ENCODE measurements at regions not wholly inside any gene's neighbourhood (a gene's known extent, or its start where the extent isn't known, plus 50 kb on each side); places are given as distances from the start of the nearest gene placed in this dataset.
A peak's percentile ranks its signal among the peaks of the same experiment; 100 is the strongest.

GRCh38 chr1:239686386-239686785 is 300.0 kb downstream of the CHRM3 start:
- intact Hi-C loops (cut with DNase I; ENCODE audit: low total_unique reads): no loop called here
- Histone ChIP-seq H3K4me1 (no peaks in the 10 kb centered on the region), H3K9me3 (no peaks in the 10 kb centered on the region), H3K36me3 (no peaks in the 10 kb centered on the region), H3K27ac (no peak overlapping the region), H3K4me3 (no peak overlapping the region), H3K27me3 (no peaks in the 10 kb centered on the region)
- WGBS, 5 donors: 86 to 94% (median 92%) methylated on average over 2 of the region's 2 CpGs
- DNase-seq: no peak
- no peak for TF ChIP-seq CTCF (IDR thresholded peaks at IDR 0.05)
- no peak for TF ChIP-seq EP300 (IDR thresholded peaks at IDR 0.05)
- TF ChIP-seq POLR2A (IDR thresholded peaks at IDR 0.05): no peak
- TF ChIP-seq POLR2AphosphoS5 (IDR thresholded peaks at IDR 0.05): no peak

- no peak for DNase-seq
- Histone ChIP-seq H3K9me3 (no peaks in the 10 kb centered on the region), H3K27ac (no peak overlapping the region), H3K36me3 (no peaks in the 10 kb centered on the region), H3K4me1 (peaks cover 0 to 7% (median 3%) of the 10 kb centered on the region in 4 donors), H3K27me3 (no peaks in the 10 kb centered on the region), H3K4me3 (no peak overlapping the region)
- intact Hi-C loops (cut with DNase I; ENCODE audit: low total_unique reads): no loop called here
- TF ChIP-seq CTCF (IDR thresholded peaks at IDR 0.05) (no peak), POLR2AphosphoS5 (IDR thresholded peaks at IDR 0.05) (no peak), EP300 (IDR thresholded peaks at IDR 0.05) (no peak), POLR2A (IDR thresholded peaks at IDR 0.05) (no peak)
- 87 to 98% (median 93%) methylated on average over 2 of the region's 2 CpGs for WGBS, 5 donors
Measured at GRCh38 chr1:239696317-239696716, 309.9 kb downstream of the CHRM3 start.

- intact Hi-C loops (cut with DNase I; ENCODE audit: low total_unique reads): no loop called here
- no peaks in the 10 kb centered on the region for H3K9me3 ChIP-seq
- no peaks in the 10 kb centered on the region for H3K36me3 ChIP-seq
- peak in 1 of 2 donors; percentile 29 for DNase-seq
- TF ChIP-seq POLR2AphosphoS5 (IDR thresholded peaks at IDR 0.05) (no peak), POLR2A (IDR thresholded peaks at IDR 0.05) (no peak), CTCF (IDR thresholded peaks at IDR 0.05) (no peak), EP300 (IDR thresholded peaks at IDR 0.05) (no peak)
- H3K4me3 ChIP-seq: no peak overlapping the region
- no peaks in the 10 kb centered on the region for H3K27me3 ChIP-seq
- WGBS, 5 donors: 25 to 57% (median 39%) methylated on average over 6 of the region's 6 CpGs
- H3K27ac ChIP-seq: no peak overlapping the region
- H3K4me1 ChIP-seq: peaks cover 0 to 7% (median 3%) of the 10 kb centered on the region in 4 donors
Measured at GRCh38 chr1:239700667-239701066, 314.3 kb downstream of the CHRM3 start.

GRCh38 chr1:239703075-239703474 is 316.7 kb downstream of the CHRM3 start:
- H3K36me3 ChIP-seq: no peaks in the 10 kb centered on the region
- H3K4me1 ChIP-seq: peaks cover 0 to 12% (median 3%) of the 10 kb centered on the region in 4 donors
- no peak overlapping the region for H3K27ac ChIP-seq
- H3K9me3 ChIP-seq: no peaks in the 10 kb centered on the region
- H3K27me3 ChIP-seq: no peaks in the 10 kb centered on the region
- no peak for TF ChIP-seq POLR2AphosphoS5 (IDR thresholded peaks at IDR 0.05)
- TF ChIP-seq POLR2A (IDR thresholded peaks at IDR 0.05): no peak
- no peak for TF ChIP-seq EP300 (IDR thresholded peaks at IDR 0.05)
- no peak for TF ChIP-seq CTCF (IDR thresholded peaks at IDR 0.05)
- no peak for DNase-seq
- H3K4me3 ChIP-seq: no peak overlapping the region
- intact Hi-C loops (cut with DNase I; ENCODE audit: low total_unique reads): no loop called here
- 87 to 93% (median 90%) methylated on average over 2 of the region's 2 CpGs for WGBS, 5 donors

All from stomach (tissue), 8 donors.